ENCODE measurements at regions not wholly inside any gene's neighbourhood (a gene's known extent, or its start where the extent isn't known, plus 50 kb on each side); places are given as distances from the start of the nearest gene placed in this dataset.

- no peak overlapping the region for H3K4me2 ChIP-seq (ENCODE audit: insufficient read depth, low read length)
- dilution Hi-C loops (cut with MboI; ENCODE audit: extremely low pct_ligation_motif_present, low sequenced_read_pairs) = no loop called here
- no TSS peak for BruUV-seq (replicated peaks)
These were observed 345.2 kb downstream of the VPS13C start for GRCh38 chr15:61715082-61715481.

More at GRCh38 chr15:61715082-61715481, 345.2 kb downstream of the VPS13C start:
- Histone ChIP-seq H3K4me1 (ENCODE audit: control insufficient read depth, extremely low read depth, insufficient read depth, low read length) (no peaks in the 10 kb centered on the region), H3K9me1 (replicated peaks; ENCODE audit: control insufficient read depth, extremely low read depth, insufficient read depth, low read length) (no peaks in the 10 kb centered on the region), H3K27me3 (ENCODE audit: control insufficient read depth in 2 of 2, insufficient read depth in 2 of 2, low read length in 2 of 2) (no peaks in the 10 kb centered on the region), H2AFZ (ENCODE audit: low read depth, low read length) (no peak overlapping the region), H4K20me1 (replicated peaks; ENCODE audit: control insufficient read depth, extremely low read depth, insufficient read depth, low read length) (no peaks in the 10 kb centered on the region), H3K79me2 (ENCODE audit: control insufficient read depth, insufficient read depth, low read length) (no peaks in the 10 kb centered on the region), H3K9me3 (replicated peaks; ENCODE audit: control insufficient read depth, insufficient read depth, low read length) (no peaks in the 10 kb centered on the region), H3K9ac (replicated peaks; ENCODE audit: extremely low read depth, insufficient read depth, low read length) (no peak overlapping the region), H3K36me3 (ENCODE audit: control insufficient read depth in 2 of 2, extremely low read depth in 1 of 2, insufficient read depth in 2 of 2, low read length in 2 of 2) (no peaks in the 10 kb centered on the region), H3K27ac (ENCODE audit: insufficient read depth, low read depth, low read length) (no peak overlapping the region), H3K4me3 (replicated peaks in 1 of 3; ENCODE audit: insufficient read depth in 1 of 3, low read depth in 1 of 3, low read length in 3 of 3) (no peak overlapping the region)
- ChIA-PET POLR2A (no interaction called here), CTCF (interaction anchor here (0.6 to 1.1 kb wide), 2 partner anchors 20 to 22 kb away, joined by 3 to 4 read pairs; no protein-coding TSS in a partner anchor)
- no peak for FAIRE-seq
- TF ChIP-seq FOS (IDR thresholded peaks at IDR 0.05; ENCODE audit: borderline replicate concordance, insufficient read depth, low read length) (no peak), MYC (IDR thresholded peaks at IDR 0.05; ENCODE audit: low read depth, low read length) (no peak), CTCF (IDR thresholded peaks at IDR 0.05; ENCODE audit: extremely low read depth in 1 of 2, insufficient read depth in 1 of 2, low read depth in 1 of 2, low read length in 2 of 2) (no peak), POLR2AphosphoS5 (IDR thresholded peaks at IDR 0.05; ENCODE audit: insufficient read depth, low read depth, low read length) (no peak), MAX (IDR thresholded peaks at IDR 0.05; ENCODE audit: insufficient read depth, insufficient read length) (no peak), EZH2 (IDR thresholded peaks at IDR 0.05; ENCODE audit: borderline replicate concordance, low read depth, low read length, severe bottlenecking) (no peak), JUN (IDR thresholded peaks at IDR 0.05; ENCODE audit: borderline replicate concordance, insufficient read depth, insufficient read length, low read depth) (no peak), GATA2 (IDR thresholded peaks at IDR 0.05; ENCODE audit: insufficient read depth, insufficient read length, low read depth, low read length) (no peak), POLR2A (IDR thresholded peaks at IDR 0.05; ENCODE audit: low read depth, low read length) (no peak)
- DNase-seq (ENCODE audit: low read depth, low spot score) = no peak
- intact Hi-C loops (cut with micrococcal nuclease) = no loop called here
